Bronchial epithelial cell (primary cell): ENCODE measurements at regions not wholly inside any gene's neighbourhood (a gene's known extent, or its start where the extent isn't known, plus 50 kb on each side); places are given as distances from the start of the nearest gene placed in this dataset.

Source experiments
- DNase-seq: peaks from one replicate; pipeline ENCODE4 v3.0.0-alpha.2; 2010; ENCODE audit warnings: low read depth
- FAIRE-seq: peaks from 2 replicates; lab custom pipeline; 2011; peaks lifted over from hg19 to GRCh38; lab: Jason Lieb, UNC
- H3K27me3 ChIP-seq: 2 replicates; pipeline ENCODE4 v1.5.1; 2011; ENCODE audit warnings: low read length; ENCODE audit not compliant: control insufficient read depth, insufficient read depth
- H3K36me3 ChIP-seq: 2 replicates; pipeline ENCODE4 v1.5.1; 2011; ENCODE audit warnings: low read length; ENCODE audit not compliant: control insufficient read depth, insufficient read depth
- H3K4me3 ChIP-seq: 2 replicates; pipeline ENCODE4 v1.5.1; 2011; ENCODE audit warnings: mild to moderate bottlenecking, low read depth, low read length, control low read depth
- TF ChIP-seq, protein P1 (sequence below): IDR thresholded peaks from 2 replicates; pipeline ENCODE4 v1.5.1; 2011; ENCODE audit warnings: mild to moderate bottlenecking, moderate library complexity, low read length, control low read depth, inconsistent platforms; ENCODE audit not compliant: insufficient read depth, severe bottlenecking

DNA sequence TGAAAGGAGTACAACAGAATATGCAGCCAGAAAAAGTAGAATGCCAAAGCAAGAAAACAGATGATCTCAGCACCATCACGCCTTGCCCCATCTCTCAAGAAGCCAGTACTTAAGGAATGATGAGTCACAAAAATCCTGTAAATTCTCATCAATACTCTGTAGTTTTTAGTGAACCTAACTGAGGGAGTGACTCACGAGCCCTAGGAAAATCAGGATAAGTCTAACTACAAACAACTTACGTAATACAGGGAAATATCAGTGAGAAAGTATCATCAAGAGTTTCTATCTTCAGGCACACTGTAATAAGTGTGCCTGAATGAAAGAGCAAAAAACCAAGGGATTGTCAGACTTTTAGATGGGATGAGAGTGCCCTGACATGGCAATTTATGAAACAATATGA is 644.4 kb downstream of the STPG2 start:
- no peaks in the 10 kb centered on the region for H3K27me3 ChIP-seq
- H3K4me3 ChIP-seq, result no peak overlapping the region
- DNase-seq, result peak; percentile 94
- H3K36me3 ChIP-seq, result no peaks in the 10 kb centered on the region
- TF ChIP-seq, protein P1, sequence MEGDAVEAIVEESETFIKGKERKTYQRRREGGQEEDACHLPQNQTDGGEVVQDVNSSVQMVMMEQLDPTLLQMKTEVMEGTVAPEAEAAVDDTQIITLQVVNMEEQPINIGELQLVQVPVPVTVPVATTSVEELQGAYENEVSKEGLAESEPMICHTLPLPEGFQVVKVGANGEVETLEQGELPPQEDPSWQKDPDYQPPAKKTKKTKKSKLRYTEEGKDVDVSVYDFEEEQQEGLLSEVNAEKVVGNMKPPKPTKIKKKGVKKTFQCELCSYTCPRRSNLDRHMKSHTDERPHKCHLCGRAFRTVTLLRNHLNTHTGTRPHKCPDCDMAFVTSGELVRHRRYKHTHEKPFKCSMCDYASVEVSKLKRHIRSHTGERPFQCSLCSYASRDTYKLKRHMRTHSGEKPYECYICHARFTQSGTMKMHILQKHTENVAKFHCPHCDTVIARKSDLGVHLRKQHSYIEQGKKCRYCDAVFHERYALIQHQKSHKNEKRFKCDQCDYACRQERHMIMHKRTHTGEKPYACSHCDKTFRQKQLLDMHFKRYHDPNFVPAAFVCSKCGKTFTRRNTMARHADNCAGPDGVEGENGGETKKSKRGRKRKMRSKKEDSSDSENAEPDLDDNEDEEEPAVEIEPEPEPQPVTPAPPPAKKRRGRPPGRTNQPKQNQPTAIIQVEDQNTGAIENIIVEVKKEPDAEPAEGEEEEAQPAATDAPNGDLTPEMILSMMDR, result no peak
- no peak for FAIRE-seq

DNA sequence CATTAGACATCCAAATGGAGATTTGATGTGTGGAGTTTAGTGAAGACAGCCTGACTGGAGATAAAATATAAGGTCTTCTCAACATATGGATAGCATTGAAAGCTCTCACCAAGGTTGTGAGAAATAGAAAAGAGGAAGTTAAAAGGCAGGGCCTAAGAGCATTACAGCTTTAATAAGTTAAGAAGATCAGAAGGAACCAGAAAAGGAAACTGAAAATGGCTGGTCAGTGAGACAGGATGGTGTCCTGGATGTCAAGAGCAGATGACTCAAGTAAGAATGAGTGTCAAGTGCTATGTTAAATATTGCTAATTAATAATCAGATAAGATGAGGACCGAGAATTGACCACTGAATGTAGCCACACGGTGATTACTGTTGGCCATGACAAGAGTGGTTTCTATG is 642.9 kb downstream of the STPG2 start:
- Histone ChIP-seq H3K4me3 (no peak overlapping the region), H3K36me3 (no peaks in the 10 kb centered on the region), H3K27me3 (no peaks in the 10 kb centered on the region)
- FAIRE-seq (no peak), DNase-seq (no peak)
- TF ChIP-seq, protein P1, result no peak

DNA sequence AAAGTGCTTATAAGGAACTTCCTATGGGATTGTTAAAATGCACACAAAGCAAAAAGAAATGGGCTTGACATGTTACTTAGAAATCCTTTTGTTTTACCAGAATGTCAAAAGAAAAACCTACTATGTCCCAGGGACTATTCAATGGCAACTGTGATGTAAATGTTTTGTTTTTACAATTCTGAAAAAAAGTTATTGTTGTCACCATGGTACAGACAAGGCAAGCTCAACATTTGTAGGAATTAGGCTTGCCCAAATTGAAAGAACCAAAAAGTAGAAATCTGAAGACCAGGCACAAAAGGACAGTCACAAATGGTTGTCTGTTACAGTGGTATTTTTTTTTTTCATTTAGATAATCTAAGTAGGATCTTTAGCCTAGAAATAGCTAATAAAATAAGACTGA is 638.6 kb downstream of the STPG2 start:
- FAIRE-seq (no peak), DNase-seq (no peak)
- TF ChIP-seq, protein P1, result no peak
- no peaks in the 10 kb centered on the region for H3K36me3 ChIP-seq
- H3K27me3 ChIP-seq, result no peaks in the 10 kb centered on the region
- no peak overlapping the region for H3K4me3 ChIP-seq

DNA sequence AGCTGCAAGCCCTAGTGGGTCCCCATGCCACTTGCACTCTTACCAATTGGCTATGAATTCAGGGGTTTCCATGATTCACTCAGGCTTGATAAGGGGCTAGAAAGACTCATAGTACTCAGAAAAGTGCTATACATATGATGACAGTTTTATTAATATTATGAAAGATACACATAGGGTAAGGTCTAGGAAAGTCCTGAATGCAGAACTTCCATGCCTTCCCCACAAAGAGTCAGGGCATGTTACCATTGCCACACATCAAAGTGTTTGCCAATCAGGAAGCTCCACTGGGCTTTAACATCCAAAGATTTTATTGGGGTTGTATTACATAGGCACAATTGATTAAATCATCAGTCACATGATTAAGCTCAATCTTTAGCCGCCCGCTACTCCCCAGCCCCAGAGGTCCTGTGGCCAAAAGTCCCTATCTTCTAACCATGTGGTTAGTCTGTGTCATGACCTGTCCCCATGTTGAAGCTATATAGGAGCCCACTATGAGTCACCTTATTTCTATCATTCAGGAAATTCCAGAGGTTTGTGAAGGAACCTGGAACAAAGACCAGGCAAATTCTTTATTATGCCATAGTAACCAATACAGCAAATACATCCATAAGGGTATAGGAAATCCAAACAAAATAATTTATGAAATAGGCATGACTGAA is 635.6 kb downstream of the STPG2 start:
- Histone ChIP-seq H3K4me3 (no peak overlapping the region), H3K36me3 (no peaks in the 10 kb centered on the region), H3K27me3 (no peaks in the 10 kb centered on the region)
- no peak for FAIRE-seq
- DNase-seq, result peak; percentile 72
- TF ChIP-seq, protein P1, result no peak
